ENCODE measurements at regions not wholly inside any gene's neighbourhood (a gene's known extent, or its start where the extent isn't known, plus 50 kb on each side); places are given as distances from the start of the nearest gene placed in this dataset.

DNA sequence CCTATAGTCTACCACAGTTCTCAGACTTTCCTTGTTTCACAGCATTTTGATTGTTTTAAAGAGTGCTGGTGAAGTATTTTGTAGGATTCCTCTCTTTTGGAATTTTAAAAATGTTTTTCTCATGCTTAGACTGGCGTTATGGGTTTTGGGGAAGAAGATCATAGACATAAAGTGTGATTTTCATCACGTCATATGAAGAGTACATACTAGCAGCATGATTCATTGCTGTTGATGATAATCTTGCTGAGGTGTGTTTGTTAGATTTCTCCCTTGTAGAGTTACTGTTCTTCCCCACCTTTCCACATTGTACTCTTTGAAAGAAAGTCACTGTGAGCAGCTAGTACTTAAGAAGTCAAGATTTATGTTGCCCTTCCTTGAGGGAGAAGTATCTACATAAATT, 396.1 kb upstream of the GNPDA2 start:
- Histone ChIP-seq H3K9me3 (ENCODE audit: control insufficient read depth, low read length) (no peaks in the 10 kb centered on the region), H3K4me1 (ENCODE audit: control insufficient read depth, insufficient read depth, low read length) (no peaks in the 10 kb centered on the region), H3K4me3 (ENCODE audit: low read length) (no peak overlapping the region), H3K27ac (ENCODE audit: low read depth, low read length) (no peak overlapping the region), H3K9ac (ENCODE audit: extremely low read depth, low read length, poor library complexity, severe bottlenecking) (no peak overlapping the region), H3K36me3 (ENCODE audit: control insufficient read depth, insufficient read depth, low read length) (no peaks in the 10 kb centered on the region), H3K27me3 (ENCODE audit: control insufficient read depth, insufficient read depth, low read length, poor library complexity, severe bottlenecking) (no peaks in the 10 kb centered on the region)
- Mint-ChIP-seq H3K4me1 (no peaks in the 10 kb centered on the region), H3K27ac (no peak overlapping the region), H3K9me3 (no peaks in the 10 kb centered on the region), H3K4me3 (no peak overlapping the region), H3K36me3 (ENCODE audit: low read depth) (no peaks in the 10 kb centered on the region), H3K27me3 (ENCODE audit: insufficient read depth) (no peaks in the 10 kb centered on the region)
- TF ChIP-seq, protein P1, sequence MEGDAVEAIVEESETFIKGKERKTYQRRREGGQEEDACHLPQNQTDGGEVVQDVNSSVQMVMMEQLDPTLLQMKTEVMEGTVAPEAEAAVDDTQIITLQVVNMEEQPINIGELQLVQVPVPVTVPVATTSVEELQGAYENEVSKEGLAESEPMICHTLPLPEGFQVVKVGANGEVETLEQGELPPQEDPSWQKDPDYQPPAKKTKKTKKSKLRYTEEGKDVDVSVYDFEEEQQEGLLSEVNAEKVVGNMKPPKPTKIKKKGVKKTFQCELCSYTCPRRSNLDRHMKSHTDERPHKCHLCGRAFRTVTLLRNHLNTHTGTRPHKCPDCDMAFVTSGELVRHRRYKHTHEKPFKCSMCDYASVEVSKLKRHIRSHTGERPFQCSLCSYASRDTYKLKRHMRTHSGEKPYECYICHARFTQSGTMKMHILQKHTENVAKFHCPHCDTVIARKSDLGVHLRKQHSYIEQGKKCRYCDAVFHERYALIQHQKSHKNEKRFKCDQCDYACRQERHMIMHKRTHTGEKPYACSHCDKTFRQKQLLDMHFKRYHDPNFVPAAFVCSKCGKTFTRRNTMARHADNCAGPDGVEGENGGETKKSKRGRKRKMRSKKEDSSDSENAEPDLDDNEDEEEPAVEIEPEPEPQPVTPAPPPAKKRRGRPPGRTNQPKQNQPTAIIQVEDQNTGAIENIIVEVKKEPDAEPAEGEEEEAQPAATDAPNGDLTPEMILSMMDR (conservative IDR thresholded peaks at IDR 0.05), result no peak
- no peak for DNase-seq
- 85 to 91% methylated on average over 2 of the region's 2 CpGs for WGBS, 2 experiments (ENCODE audit: insufficient coverage in 1 of 2, insufficient read length in 1 of 2)

DNA sequence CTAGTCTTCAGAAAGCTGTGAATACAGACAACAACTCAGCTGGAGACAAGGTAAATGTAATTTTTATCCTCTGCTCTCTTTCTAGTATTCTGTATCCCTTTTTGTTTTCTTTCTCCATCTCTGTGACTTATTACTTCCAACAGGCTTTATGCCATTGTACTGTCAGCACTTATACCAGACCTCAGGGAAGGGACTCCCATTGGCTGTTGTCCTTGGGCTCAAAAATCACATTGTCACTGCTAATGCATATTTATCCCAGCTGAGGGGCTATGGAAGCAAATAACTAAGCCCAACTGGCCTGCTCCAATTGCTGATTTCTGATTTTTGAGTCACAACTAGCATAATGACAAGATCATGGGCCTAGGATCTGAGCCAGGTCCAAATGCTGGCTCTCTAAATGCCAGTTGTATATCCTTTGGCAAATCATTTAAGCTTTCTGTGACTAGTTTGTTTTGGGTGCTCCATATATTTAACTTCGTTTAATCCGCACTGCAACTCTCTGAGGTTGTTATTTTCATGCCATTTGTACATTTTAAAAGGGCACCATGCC, 395.1 kb upstream of the GNPDA2 start:
- TF ChIP-seq, protein P1 (conservative IDR thresholded peaks at IDR 0.05), result no peak
- no peaks in the 10 kb centered on the region for H3K9me3 Mint-ChIP-seq
- no peak for DNase-seq
- Histone ChIP-seq H3K27ac (ENCODE audit: low read depth, low read length) (no peak overlapping the region), H3K27me3 (ENCODE audit: control insufficient read depth, insufficient read depth, low read length, poor library complexity, severe bottlenecking) (no peaks in the 10 kb centered on the region), H3K4me3 (ENCODE audit: low read length) (no peak overlapping the region), H3K9me3 (ENCODE audit: control insufficient read depth, low read length) (no peaks in the 10 kb centered on the region), H3K4me1 (ENCODE audit: control insufficient read depth, insufficient read depth, low read length) (no peaks in the 10 kb centered on the region), H3K36me3 (ENCODE audit: control insufficient read depth, insufficient read depth, low read length) (no peaks in the 10 kb centered on the region), H3K9ac (ENCODE audit: extremely low read depth, low read length, poor library complexity, severe bottlenecking) (no peak overlapping the region)
- no peaks in the 10 kb centered on the region for H3K4me1 Mint-ChIP-seq
- WGBS, 2 experiments (ENCODE audit: insufficient coverage in 1 of 2, insufficient read length in 1 of 2), result 92% methylated on average over 2 of the region's 2 CpGs; no CpG with 5 or more reads in 1 of the 2 experiments
- H3K27ac Mint-ChIP-seq, result no peak overlapping the region
- H3K27me3 Mint-ChIP-seq (ENCODE audit: insufficient read depth), result no peaks in the 10 kb centered on the region
- no peaks in the 10 kb centered on the region for H3K36me3 Mint-ChIP-seq (ENCODE audit: low read depth)
- H3K4me3 Mint-ChIP-seq, result no peak overlapping the region

DNA sequence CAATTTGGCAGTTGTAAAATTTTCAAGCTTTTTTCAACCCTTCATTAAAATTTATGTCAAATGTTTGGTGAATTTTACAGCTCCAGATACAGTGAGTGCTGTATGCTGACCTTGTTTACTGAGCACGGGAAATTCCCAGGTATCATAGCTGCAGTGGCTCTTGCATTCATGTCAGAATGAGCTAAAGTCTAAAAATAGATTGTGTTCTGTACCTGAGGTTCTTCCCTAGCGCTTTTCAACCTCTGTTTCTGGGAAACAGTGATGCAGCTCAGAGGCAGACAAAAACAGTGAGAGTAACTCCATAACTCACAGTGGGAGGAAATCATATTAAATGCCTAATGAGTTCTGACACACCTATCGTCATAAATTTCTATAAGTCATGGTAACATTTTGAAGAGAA, 393.8 kb upstream of the GNPDA2 start:
- H3K4me1 ChIP-seq (ENCODE audit: control insufficient read depth, insufficient read depth, low read length), result no peaks in the 10 kb centered on the region
- no peaks in the 10 kb centered on the region for H3K36me3 Mint-ChIP-seq (ENCODE audit: low read depth)
- H3K36me3 ChIP-seq (ENCODE audit: control insufficient read depth, insufficient read depth, low read length), result no peaks in the 10 kb centered on the region
- no peaks in the 10 kb centered on the region for H3K27me3 Mint-ChIP-seq (ENCODE audit: insufficient read depth)
- no peak overlapping the region for H3K27ac Mint-ChIP-seq
- no peaks in the 10 kb centered on the region for H3K4me1 Mint-ChIP-seq
- H3K27me3 ChIP-seq (ENCODE audit: control insufficient read depth, insufficient read depth, low read length, poor library complexity, severe bottlenecking), result no peaks in the 10 kb centered on the region
- H3K27ac ChIP-seq (ENCODE audit: low read depth, low read length), result no peak overlapping the region
- no peak overlapping the region for H3K4me3 ChIP-seq (ENCODE audit: low read length)
- no peak for DNase-seq
- H3K4me3 Mint-ChIP-seq, result no peak overlapping the region
- no peaks in the 10 kb centered on the region for H3K9me3 ChIP-seq (ENCODE audit: control insufficient read depth, low read length)
- no peak overlapping the region for H3K9ac ChIP-seq (ENCODE audit: extremely low read depth, low read length, poor library complexity, severe bottlenecking)
- H3K9me3 Mint-ChIP-seq, result no peaks in the 10 kb centered on the region
- WGBS, 2 experiments (ENCODE audit: insufficient coverage in 1 of 2, insufficient read length in 1 of 2), result 91 to 94% methylated on average over 2 to 3 of the region's 3 CpGs
- TF ChIP-seq, protein P1 (conservative IDR thresholded peaks at IDR 0.05), result no peak

All from endodermal cell (in vitro differentiated cells).